ENCODE measurements at regions not wholly inside any gene's neighbourhood (a gene's known extent, or its start where the extent isn't known, plus 50 kb on each side); places are given as distances from the start of the nearest gene placed in this dataset.

DNA sequence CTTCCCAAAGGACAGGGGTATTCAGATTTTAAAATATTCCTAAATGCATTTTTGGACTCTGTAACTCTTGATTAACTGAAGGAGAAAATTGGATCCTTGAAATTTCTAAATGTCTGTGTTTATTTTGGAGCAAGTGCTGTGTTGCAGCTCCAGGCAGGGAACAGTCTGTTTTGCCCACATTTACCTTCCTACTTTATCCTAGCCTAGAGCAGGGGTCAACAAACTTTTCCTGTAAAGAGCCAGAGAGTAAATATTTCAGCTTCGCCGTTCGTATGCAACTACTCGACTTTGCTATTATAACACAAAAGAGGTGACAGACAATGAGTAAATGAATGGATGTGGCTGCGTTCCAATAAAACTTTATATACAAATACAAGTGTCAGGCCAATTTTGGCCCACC is 402.2 kb downstream of the GPATCH2 start:
- Histone ChIP-seq H3K4me2 (ENCODE audit: low read length) (no peak overlapping the region), H3K9me3 (ENCODE audit: low read length) (no peaks in the 10 kb centered on the region), H3K79me2 (ENCODE audit: insufficient read depth, low read depth, low read length) (no peaks in the 10 kb centered on the region), H3K36me3 (ENCODE audit: insufficient read depth, low read length) (no peaks in the 10 kb centered on the region), H3K9me2 (ENCODE audit: insufficient read depth, low read length) (no peaks in the 10 kb centered on the region), H3K4me3 (ENCODE audit: low read depth, low read length, poor library complexity, severe bottlenecking) (no peak overlapping the region), H2AFZ (ENCODE audit: low read length) (no peak overlapping the region), H3K4me1 (ENCODE audit: insufficient read depth, low read length, poor library complexity, severe bottlenecking) (no peaks in the 10 kb centered on the region), H3K27ac (ENCODE audit: low read depth, low read length, poor library complexity, severe bottlenecking) (no peak overlapping the region), H4K20me1 (ENCODE audit: insufficient read depth, low read length) (no peaks in the 10 kb centered on the region)
- no TSS peak for BruUV-seq (replicated peaks)
- POLR2A ChIA-PET = interaction anchor here (0.7 kb wide), 2 partner anchors 179 to 1315 kb away, joined by 3 read pairs; no protein-coding TSS in a partner anchor
- CTCF ChIA-PET (ENCODE audit: unreplicated experiment) = no interaction called here
- intact Hi-C loops (cut with micrococcal nuclease; ENCODE audit: unreplicated experiment) = no loop called here
- DNase-seq (ENCODE audit: low spot score) = no peak
- TF ChIP-seq, protein P1, sequence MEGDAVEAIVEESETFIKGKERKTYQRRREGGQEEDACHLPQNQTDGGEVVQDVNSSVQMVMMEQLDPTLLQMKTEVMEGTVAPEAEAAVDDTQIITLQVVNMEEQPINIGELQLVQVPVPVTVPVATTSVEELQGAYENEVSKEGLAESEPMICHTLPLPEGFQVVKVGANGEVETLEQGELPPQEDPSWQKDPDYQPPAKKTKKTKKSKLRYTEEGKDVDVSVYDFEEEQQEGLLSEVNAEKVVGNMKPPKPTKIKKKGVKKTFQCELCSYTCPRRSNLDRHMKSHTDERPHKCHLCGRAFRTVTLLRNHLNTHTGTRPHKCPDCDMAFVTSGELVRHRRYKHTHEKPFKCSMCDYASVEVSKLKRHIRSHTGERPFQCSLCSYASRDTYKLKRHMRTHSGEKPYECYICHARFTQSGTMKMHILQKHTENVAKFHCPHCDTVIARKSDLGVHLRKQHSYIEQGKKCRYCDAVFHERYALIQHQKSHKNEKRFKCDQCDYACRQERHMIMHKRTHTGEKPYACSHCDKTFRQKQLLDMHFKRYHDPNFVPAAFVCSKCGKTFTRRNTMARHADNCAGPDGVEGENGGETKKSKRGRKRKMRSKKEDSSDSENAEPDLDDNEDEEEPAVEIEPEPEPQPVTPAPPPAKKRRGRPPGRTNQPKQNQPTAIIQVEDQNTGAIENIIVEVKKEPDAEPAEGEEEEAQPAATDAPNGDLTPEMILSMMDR (conservative IDR thresholded peaks at IDR 0.05; ENCODE audit: low read length) = no peak
- TF ChIP-seq EZH2phosphoT487 (IDR thresholded peaks at IDR 0.05; ENCODE audit: borderline replicate concordance, low read depth, low read length) = no peak

DNA sequence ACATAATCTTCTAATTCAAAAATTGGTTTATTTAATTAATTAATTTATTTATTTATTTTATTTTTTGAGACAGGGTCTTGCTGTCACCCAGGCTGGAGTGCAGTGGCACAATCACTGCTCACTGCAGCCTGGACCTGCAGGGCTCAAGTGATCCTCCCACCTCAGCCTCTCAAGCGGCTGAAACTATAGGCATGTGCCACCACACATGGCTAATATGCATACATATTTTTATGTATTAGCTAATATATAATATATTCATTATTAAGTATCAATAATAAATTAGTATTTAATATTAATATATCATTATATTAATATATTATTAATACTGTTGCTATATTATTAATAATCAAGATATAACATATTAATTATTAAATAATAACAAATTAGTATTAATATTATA is 406.7 kb downstream of the GPATCH2 start:
- POLR2A ChIA-PET = no interaction called here
- TF ChIP-seq EZH2phosphoT487 (IDR thresholded peaks at IDR 0.05; ENCODE audit: borderline replicate concordance, low read depth, low read length) = no peak
- TF ChIP-seq, protein P1 (conservative IDR thresholded peaks at IDR 0.05; ENCODE audit: low read length) = no peak
- no peak overlapping the region for H3K4me2 ChIP-seq (ENCODE audit: low read length)

DNA sequence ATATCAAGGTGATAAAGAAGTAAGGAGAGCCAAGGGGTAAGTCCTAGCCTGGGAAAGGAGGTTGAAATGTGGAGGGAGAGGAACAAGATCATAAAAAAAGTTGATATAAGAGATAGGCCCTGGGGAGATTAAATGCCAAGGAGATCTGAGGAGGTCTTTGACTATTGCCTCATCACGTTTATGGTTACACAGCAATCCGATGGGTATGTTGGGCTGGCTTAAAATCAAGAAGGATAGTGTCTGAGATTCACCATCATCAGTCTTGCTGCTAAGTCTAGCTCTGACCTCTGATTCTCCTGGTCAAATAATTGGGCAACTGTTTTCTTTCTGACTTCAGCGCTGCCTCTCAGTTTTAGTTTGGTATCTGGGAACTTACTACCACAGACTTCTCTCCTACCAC is 416.3 kb downstream of the GPATCH2 start:
- no peaks in the 10 kb centered on the region for H3K9me3 ChIP-seq (ENCODE audit: low read length)
- H3K4me1 ChIP-seq (ENCODE audit: insufficient read depth, low read length, poor library complexity, severe bottlenecking) = no peaks in the 10 kb centered on the region
- H3K4me3 ChIP-seq (ENCODE audit: low read depth, low read length, poor library complexity, severe bottlenecking) = no peak overlapping the region
- ChIA-PET CTCF (ENCODE audit: unreplicated experiment) (no interaction called here), POLR2A (interaction anchor here (0.7 kb wide), 1 partner anchor 502 kb away, joined by 3 read pairs; no protein-coding TSS in a partner anchor)
- no peak for TF ChIP-seq EZH2phosphoT487 (IDR thresholded peaks at IDR 0.05; ENCODE audit: borderline replicate concordance, low read depth, low read length)
- TF ChIP-seq, protein P1 (conservative IDR thresholded peaks at IDR 0.05; ENCODE audit: low read length) = no peak
- DNase-seq (ENCODE audit: low spot score) = no peak
- peaks cover 3% of the 10 kb centered on the region; the same call in 1 of the 2 replicates for H3K9me2 ChIP-seq (ENCODE audit: insufficient read depth, low read length)
- no peaks in the 10 kb centered on the region for H4K20me1 ChIP-seq (ENCODE audit: insufficient read depth, low read length)
- no TSS peak for BruUV-seq (replicated peaks)
- no peaks in the 10 kb centered on the region for H3K36me3 ChIP-seq (ENCODE audit: insufficient read depth, low read length)
- H3K27ac ChIP-seq (ENCODE audit: low read depth, low read length, poor library complexity, severe bottlenecking) = no peak overlapping the region
- no peaks in the 10 kb centered on the region for H3K79me2 ChIP-seq (ENCODE audit: insufficient read depth, low read depth, low read length)
- H3K4me2 ChIP-seq (ENCODE audit: low read length) = no peak overlapping the region
- intact Hi-C loops (cut with micrococcal nuclease; ENCODE audit: unreplicated experiment) = loop anchor here (10.0 kb wide), 1 partner anchor 910 kb away; no protein-coding TSS in a partner anchor
- no peak overlapping the region for H2AFZ ChIP-seq (ENCODE audit: low read length)

More for the DNA sequence above, 406.7 kb downstream of the GPATCH2 start:
- Histone ChIP-seq H3K9me3 (ENCODE audit: low read length) (no peaks in the 10 kb centered on the region), H3K4me3 (ENCODE audit: low read depth, low read length, poor library complexity, severe bottlenecking) (no peak overlapping the region), H4K20me1 (ENCODE audit: insufficient read depth, low read length) (no peaks in the 10 kb centered on the region), H2AFZ (ENCODE audit: low read length) (no peak overlapping the region), H3K27ac (ENCODE audit: low read depth, low read length, poor library complexity, severe bottlenecking) (no peak overlapping the region), H3K36me3 (ENCODE audit: insufficient read depth, low read length) (no peaks in the 10 kb centered on the region), H3K79me2 (ENCODE audit: insufficient read depth, low read depth, low read length) (no peaks in the 10 kb centered on the region), H3K4me1 (ENCODE audit: insufficient read depth, low read length, poor library complexity, severe bottlenecking) (no peaks in the 10 kb centered on the region), H3K9me2 (ENCODE audit: insufficient read depth, low read length) (no peaks in the 10 kb centered on the region)
- DNase-seq (ENCODE audit: low spot score) = no peak
- intact Hi-C loops (cut with micrococcal nuclease; ENCODE audit: unreplicated experiment) = no loop called here
- CTCF ChIA-PET (ENCODE audit: unreplicated experiment) = no interaction called here
- no TSS peak for BruUV-seq (replicated peaks)

Measured in OCI-LY7 (cell line).